Tongue (tissue), 1 donor: ENCODE measurements at regions not wholly inside any gene's neighbourhood (a gene's known extent, or its start where the extent isn't known, plus 50 kb on each side); places are given as distances from the start of the nearest gene placed in this dataset.
"Not testable (repeated sequence)": the region's sequence is repeated elsewhere in the genome, so short reads cannot be mapped to it uniquely, and the experiment has no call there.

ENCODE experiments used
- DNase-seq: peaks from one replicate; pipeline ENCODE4 v3.0.0-alpha.2; 2015

DNA sequence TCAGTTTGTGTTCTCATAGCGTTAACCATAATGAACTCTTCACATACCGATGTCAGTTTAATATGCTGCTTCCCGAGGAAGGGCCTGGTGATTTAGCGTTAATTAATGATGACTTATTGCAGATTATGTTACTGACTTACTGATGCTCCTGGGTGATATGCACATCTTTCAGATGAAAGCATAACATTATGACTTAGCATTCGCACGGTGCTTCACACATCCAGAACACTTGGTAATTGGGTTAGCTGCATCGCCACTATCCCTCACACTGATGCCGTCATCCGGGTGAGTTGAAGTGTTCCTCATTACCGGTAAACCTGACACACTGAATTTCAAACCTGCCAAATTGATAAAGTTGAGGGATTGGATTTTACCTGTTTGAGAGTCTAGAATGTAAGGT is 239.0 kb upstream of the PODXL start:
- DNase-seq: no peak

DNA sequence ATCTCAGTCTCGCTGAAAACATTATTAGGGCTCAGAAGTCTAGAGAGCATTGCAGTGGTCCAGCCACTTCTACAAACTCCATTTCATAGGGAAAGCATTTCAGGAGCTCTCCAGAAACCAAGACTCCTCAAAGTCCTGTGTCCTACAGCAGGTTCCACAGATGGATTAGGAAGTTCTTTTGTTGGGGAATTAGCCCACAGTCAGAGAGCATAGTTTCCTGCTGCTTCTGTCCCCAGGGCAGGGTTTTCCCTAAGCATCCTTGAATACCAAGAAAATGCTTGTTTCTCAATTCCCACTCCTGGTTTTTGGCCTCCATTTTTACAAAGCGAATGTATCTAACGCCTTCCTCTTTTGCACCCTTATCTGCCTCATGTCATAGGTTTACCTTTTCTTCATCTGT is 235.9 kb upstream of the PODXL start:
- no peak for DNase-seq

DNA sequence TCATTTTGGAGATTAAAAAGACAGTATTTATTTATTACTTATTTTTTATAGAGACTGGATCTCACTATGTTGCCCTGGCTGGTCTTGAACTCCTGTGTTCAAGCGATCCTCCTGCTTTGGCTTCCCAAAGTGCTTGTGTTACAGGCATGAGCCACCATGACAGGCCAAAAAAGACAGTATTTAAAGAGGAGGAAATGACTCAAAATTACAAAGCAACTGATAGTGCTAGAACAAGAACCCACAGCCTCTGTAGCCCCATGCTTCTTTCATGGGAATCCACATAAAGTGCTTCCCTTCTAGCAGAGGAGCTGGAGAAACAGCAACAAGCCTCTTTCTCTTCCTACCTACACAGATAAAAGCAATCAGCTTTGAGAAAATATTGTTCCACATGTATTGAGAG is 230.7 kb upstream of the PODXL start:
- no peak for DNase-seq

DNA sequence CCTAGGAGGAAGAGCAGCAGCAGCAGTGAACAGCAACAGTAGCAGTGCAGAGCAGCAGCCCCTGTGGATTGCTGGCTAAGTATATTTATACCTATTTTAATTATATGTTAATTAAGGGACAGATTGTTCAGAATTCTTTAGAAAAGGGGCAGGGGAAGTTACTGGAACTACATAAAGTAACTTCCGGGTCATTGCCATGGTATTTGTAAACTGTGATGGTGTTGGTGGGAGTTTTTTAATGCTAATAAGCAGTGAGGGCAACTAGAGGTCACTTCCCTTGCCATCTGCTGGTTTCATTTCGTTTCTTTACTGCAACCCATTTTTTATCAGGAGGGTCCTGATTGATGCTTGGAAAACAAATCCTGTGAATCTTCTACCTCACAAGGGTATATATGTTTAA is 229.8 kb upstream of the PODXL start:
- no peak for DNase-seq

DNA sequence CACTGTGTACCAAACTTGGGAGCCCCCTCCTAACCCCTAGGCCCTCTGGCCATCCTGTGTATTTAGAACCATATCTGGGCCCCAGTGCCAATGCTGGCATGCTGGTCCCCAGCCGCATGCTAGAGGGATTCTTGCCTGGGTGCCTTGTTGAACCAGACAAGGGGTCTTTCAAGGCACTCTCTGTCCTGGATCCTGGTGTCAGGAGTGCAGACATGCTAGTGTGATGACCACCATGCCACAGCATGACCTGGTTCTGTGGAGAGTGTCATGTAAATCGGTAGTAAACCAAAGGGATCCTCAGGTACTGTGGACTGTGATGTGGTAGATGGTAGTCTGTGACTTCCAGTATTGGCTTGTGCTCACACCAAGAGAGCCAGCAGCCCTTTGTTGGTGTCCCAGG is 222.2 kb upstream of the PODXL start:
- no peak for DNase-seq

DNA sequence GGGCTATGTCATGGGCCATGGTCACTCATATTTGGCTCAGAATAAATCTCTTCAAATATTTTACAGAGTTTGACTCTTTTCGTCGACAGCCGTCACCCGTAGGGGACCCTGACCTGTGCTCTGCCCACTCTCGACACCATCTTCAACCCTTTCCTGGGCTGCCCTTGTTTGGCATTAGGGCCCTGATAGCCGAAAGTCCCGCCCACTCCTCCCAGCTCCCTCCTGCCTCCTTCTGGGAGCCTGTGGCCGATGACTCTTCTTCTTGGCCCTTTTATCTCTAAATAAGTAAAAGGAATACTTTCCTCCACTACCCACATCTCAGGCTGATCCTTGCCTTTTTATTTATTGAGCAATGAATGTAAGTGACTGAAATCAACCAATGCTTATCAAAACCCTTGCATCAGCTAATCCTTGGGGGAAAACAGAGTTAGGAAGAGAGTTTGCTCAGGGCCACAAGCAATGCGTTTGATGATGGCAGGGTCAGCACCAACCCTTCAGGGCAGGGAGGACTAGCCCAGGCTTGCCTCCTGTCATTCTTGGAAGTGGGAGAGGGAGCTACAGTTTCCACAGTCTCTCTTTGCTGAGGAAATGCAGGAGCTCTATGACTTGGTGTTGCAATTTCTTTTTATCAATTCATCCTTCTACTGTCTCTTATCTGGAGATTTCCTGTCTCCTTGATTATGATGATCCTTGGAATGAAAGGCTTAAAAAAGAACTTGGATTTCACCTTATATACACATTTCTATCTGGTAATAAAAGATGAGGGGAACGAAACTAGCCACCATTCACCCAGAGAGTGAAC is 218.2 kb upstream of the PODXL start:
- DNase-seq: no peak

DNA sequence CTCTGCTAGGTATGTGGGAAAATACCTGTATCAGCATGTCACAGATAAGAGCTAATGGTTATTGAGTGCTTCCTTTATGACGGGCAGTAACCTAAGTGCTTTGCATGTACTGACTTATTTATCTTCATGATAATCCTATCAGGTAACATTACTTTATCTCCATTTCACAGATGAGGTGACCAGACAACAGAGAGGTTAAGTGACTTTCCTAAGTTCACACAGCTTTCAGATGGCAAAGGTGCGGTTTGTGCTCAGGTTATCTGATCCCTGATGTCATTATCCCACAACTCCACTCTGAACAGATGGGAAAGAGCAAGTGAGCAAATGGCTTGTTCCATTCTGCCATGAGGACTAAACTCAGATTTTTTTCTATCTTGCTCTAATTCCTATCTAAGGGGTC is 217.0 kb upstream of the PODXL start:
- no peak for DNase-seq

DNA sequence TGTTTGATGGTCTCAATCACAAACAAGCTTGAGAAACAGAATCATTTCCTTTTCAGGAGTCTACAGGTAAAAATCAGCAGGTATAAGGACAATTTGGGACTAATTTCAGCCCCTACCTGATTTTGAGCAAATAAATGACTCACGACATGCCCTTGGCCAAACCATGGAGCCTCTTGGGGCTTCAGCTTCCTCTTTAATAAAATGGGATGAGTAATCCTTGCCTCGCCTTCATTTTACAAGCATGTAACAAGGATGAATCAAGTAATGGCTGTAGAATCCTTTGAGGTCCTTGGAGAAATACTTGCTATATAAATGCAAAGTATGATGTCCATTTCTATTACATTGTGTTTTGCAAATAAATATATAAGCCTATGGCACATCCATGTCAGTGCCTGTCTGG is 212.8 kb upstream of the PODXL start:
- no peak for DNase-seq

DNA sequence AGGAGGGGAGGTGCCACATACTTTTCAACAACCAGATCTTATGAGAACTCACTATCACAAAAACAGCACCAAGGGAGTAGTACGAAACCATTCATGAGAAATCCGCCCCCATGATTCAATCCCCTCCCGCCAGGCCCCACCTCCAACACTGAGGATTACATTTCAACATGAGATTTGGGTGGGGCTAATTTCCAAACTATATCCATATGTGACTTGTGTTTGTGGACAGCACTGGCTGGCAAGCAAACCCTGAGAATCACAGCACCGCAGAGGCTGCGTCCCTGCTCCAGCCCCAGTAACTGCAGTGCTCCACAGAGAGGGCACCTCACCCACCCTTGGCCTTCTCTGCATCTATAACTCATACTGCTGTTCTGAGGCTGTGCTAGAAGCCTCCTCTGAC is 211.2 kb upstream of the PODXL start:
- no peak for DNase-seq

DNA sequence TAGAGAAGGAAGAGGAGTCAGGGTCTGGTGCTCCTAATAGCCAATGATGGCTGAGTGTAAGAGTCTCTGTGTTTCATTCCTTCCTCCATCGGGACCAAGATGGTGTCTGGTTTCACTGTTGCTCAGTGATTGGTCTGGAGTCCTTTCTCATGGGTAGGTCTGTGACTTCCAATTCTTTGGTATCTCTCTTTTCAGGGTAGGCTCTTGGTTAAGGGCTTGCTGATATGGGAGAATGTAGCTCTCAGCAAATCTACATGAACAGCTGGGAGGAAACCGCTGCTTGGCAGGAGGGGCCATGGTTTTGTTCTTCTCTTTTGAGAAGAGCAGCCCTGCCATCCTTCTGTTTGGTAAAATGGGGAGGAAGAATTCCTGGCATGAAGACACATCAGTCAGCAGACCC is 209.1 kb upstream of the PODXL start:
- DNase-seq: no peak

DNA sequence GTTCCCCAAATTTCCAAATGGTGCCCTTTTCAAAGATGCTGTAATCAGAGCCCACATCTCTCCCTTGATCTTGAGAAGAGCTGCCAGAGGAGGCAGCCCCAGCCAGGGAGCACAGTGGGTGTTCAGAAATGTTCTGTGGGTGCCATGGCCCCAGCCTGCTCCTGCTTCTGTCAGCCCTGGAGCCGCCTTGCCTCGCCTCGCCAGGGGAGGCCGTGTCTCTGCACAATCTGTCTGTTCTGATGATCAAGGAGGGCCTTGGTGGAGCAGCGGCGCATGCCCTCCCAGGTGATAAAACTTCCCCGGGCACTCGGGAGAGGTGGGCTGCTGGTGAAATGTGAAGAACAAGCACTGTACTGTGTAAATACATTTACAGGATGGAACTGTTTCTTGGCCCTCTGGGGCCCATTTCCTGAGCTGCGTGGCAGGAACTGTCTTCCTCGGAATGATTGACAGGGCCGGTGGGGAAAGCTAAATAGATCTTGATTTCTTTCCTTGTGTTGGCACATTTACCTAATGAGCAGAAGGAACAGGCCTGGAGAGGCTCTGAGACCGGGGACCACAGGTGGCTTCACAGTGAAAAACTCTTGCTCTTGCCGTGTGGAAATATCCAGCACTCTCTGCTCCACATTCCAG is 207.8 kb upstream of the PODXL start:
- no peak for DNase-seq

DNA sequence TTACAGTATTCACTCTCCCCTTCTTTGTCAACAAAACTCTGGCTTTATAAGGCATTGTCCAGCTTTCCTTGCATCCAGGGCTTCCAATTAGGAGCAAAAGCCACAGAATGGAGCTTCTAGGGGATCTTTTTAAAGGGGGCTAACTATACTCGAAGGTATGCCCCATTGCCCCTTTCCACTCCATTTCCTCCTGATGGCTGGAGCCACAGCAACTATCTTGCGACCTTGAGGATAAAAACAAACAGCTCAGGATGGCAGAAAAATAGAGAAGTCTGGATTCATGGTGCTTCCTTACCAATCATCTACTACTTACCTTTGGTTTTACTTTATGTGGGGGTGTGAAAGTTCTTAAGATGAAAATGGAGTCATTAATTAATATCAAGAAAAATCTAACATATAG is 206.3 kb upstream of the PODXL start:
- no peak for DNase-seq

DNA sequence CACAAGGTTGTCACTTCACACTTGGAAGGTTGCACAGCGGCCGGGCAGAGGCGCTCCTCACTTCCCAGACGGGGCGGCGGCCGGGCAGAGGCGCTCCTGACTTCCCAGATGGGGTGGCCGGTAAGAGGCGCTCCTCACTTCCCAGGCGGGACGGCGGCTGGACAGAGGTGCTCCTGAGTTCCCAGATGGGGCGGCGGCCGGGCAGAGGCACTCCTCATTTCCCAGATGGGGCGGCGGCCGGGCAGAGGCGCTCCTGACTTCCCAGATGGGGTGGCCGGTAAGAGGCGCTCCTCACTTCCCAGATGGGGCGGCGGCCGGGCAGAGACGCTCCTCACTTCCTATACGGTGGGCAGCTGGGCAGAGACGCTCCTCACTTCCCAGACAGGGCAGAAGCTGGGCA is 199.4 kb upstream of the PODXL start:
- DNase-seq: not testable (repeated sequence)

DNA sequence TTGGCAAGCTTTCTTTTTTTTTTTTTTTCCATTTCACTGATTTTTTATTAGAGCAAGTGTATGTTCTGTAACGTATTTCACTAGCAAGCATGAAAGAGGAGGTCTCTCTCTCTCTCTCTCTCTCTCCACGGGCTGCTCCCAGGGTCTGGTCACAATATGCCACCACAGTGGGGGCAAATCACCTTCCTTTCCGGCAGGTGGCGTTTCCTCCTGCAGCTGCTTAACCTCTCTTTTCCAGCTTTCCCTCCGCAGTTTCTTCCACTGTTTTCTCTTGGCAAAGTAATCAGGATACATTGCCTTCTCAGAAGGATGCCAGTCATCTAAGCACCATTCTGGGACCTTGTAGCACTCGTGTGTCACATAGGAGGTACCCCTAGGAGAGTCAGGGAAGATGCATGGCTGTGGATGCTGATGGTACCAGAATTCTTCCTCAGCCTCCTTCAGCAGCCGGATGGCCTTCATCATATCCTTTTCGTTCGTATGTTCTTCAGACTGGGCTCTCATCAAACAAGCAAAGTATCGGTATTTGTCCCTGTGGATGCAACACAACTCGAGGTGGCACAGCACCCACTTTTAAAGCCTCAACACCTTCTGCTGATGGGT is 197.3 kb upstream of the PODXL start:
- no peak for DNase-seq

DNA sequence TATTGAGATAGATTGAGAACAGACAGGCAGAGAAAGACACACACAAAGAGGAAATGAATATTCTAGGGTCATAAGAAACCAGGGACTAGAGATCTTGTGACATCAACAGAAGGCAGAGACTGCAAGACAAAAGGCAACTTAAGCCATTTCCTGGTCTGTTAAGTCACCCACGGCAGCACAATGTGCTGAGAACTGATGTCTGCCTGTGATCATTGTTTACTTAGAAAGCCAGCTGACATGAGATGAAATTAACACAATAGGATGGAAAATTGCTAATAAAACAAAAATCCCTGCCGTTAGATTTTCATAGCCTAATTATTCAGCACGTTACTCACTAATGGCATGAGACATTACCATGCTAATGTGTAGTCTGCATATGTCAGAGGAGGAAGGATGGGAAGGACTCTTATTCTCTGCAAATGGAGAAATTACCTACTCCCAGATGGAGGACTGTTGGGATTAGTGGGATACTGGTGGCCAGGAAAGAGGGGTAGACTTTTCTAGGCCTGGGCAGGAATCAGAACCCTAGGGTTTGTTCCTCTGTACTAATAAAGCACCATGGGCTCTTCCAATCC is 191.3 kb upstream of the PODXL start:
- DNase-seq: no peak

DNA sequence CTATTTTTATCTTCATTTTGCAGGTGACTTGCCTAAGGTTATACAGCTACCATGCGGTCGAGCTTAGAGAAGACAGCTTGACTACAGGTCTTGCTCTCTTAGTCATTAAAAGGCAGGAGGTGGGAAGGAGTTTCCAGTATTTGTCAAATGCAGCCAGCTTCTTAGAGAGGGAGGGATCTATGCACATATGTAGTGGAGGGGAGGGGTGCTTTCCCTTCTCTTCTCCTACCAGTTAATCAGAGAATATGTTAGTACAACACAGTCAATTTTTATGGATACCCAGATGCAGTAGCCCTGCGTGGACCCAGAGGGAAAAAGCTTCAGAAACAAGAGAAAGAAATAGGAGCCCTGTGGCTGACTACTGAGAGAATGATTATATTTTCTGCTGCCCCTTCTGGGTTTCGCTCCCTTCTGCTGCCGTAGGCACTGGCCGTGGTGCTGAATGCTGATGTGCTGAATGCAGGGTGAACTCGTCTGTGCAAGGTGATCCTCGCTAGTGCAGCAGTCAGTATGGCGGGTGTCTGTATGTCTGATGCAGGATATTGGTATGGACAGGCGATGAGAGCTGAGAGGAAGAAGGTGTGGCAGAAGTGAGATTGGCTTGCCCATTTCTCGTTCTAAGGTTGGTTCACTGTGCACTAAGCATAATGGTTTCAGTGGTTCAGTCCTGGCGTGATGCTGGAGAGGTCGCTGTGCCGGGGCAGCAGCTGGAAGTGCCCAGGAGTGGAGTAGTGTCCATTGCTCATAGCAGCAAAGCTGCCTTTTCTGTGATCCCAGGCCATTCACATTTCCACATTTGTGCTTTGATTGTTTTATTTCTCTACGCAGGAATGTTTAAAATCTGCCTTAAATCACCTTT is 189.2 kb upstream of the PODXL start:
- peak; percentile 67 for DNase-seq

DNA sequence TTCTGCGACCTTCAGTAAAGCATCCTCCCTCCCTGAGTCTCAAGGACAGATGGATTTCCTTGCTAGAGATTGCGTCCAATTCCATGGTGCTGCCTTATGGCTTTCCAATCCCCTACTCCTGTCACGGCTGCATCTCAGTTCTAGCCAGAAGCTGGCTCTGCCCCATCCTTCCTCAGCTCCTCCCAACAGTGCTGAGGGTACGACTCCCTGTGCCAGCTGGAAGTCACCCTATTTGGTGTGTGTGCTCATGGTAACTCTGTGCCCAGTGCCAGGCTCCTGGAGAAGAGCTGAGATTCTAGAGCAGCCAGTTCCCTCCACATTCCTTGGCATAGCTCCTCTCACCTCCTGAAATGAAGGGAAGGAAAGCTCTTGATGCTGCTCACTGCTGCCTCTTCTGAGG is 185.0 kb upstream of the PODXL start:
- no peak for DNase-seq

DNA sequence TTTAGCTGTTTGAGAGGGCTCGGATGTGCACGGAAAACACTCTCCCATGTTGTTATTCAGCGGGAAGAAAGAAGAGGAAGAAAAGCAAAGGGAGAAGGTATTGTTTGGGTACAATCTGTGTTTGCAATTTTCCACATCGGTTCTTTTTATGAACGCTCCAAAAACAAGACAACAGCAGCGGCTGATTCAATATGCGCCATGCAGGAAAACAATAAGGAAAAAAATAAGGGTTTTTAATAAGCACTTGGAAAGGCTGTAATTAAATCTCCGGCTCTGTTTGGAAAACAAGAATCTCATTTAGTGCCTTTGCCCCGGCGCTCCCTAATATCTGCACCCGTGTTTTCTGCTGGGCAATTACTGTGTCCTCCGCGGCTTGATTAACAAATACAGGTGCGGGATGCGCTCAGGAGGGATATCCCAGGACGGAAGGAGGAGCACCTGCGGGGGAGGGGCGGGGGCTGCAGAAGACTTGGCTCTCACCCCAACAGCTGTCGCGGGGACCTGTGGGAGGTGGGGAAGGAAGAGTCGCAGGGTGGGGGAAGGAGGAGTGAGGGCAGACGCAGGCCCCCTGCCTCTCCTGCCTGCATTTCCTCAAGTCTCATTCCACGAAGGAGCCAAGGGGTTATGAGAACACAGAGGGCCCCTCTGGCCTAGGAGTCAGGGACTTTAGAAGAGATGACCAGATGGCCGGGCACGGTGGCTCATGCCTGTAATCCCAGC is 181.5 kb upstream of the PODXL start:
- DNase-seq: no peak

DNA sequence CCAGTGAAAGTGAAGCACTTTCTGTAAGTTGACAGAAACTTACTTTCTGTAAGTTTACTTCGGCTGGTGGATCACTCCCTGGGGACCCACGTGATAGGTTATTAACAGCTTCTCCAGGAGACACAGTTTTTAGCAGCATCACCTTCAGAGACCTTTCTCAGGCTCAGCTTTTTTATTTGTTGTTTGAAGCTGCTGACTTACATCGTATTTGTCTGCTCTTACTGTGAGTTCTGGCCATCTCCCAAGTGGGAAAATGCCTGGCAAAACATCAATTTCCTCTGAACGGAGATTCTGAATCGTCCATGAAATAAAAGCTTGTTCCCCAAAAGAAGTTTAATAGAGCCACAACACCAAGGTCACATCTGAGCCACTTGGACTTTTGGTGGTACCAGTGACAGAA is 178.7 kb upstream of the PODXL start:
- peak; percentile 9 for DNase-seq

DNA sequence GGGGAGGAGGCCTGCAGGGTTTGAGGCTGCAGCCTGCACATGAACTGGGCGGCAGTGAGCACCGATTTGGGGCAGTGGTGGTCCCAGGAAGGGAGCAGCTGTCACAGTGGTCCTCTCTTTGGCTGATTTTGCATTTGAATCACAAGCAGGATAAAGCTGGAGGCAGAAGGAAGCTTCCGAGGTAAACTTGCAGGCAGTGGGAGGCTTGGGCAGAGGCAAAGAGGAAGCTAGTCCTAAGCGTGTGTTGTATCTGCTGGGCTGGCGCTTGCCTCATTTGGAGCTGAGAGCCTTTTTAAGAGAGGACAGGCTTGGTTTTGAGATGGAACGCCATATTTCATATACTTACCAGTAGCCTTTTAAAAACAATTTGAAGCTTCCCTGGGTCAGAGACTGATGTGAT is 177.2 kb upstream of the PODXL start:
- no peak for DNase-seq

DNA sequence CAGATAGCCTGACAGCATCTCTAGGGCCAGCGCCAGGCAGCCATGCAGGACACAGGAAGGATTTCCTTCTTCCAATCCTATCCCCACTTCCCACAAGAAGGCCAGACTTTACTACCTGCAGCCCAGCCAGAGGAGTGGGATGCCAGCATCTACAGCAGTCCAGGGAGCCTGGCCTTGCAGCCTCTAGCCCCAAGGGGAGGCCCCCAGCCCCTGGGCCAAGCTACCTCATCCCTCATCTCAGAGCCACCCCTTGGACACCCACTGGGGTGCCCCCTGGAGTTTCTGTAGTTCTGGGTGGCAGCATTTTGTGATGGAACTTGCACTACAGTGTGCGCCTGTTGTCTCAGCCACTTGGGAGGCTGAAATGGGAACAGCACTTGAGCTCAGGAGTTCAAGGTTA is 170.8 kb upstream of the PODXL start:
- DNase-seq: no peak

DNA sequence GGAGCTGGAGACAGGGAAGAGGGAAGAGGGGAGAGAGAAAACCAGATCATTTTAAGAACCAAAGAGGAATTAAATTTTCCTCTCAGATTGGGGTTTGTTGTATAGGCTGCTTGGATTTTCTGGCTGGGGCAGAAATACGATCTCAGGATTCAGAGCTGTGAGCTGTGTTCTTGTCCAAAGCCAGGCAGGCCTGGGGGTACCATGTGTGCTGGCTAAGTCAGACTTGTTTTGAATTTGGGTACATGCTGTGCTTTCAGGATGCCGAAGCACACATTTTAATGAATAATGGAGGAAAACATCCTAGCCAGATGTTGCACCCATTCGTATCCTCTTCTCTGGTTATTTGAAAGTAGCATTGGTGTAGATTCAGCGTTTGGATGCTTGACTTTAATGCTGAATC is 170.3 kb upstream of the PODXL start:
- DNase-seq: no peak
